Choroid plexus epithelial cell (primary cell): ENCODE measurements at regions not wholly inside any gene's neighbourhood (a gene's known extent, or its start where the extent isn't known, plus 50 kb on each side); places are given as distances from the start of the nearest gene placed in this dataset.

Experiments used
- DNase-seq: peaks from one replicate; pipeline ENCODE4 v3.0.0-alpha.2; 2010; ENCODE audit warnings: low read depth
- H3K4me3 ChIP-seq: 2 replicates; pipeline ENCODE4 v1.5.1; 2011; ENCODE audit warnings: low read depth, mild to moderate bottlenecking, control low read depth, low read length, moderate library complexity
- CTCF ChIP-seq: conservative IDR thresholded peaks from 2 replicates; pipeline ENCODE4 v1.5.1; 2011; ENCODE audit warnings: low read depth, mild to moderate bottlenecking, control low read depth, inconsistent platforms, low read length, moderate library complexity

- DNase-seq, result no peak
- H3K4me3 ChIP-seq, result no peak overlapping the region
- no peak for TF ChIP-seq CTCF
Measured at GRCh38 chr4:156223985-156224384, 270.3 kb upstream of the CTSO start.

- TF ChIP-seq CTCF, result no peak
- no peak for DNase-seq
- no peak overlapping the region for H3K4me3 ChIP-seq
Measured at GRCh38 chr4:156217236-156217635, 263.6 kb upstream of the CTSO start.

GRCh38 chr4:156201050-156201449 is 247.4 kb upstream of the CTSO start:
- H3K4me3 ChIP-seq, result no peak overlapping the region
- DNase-seq, result no peak
- no peak for TF ChIP-seq CTCF

- no peak for TF ChIP-seq CTCF
- H3K4me3 ChIP-seq, result no peak overlapping the region
- DNase-seq, result no peak
Measured at GRCh38 chr4:156198511-156198910, 244.8 kb upstream of the CTSO start.

- no peak for DNase-seq
- no peak for TF ChIP-seq CTCF
- H3K4me3 ChIP-seq, result no peak overlapping the region
Measured at GRCh38 chr4:156197216-156197615, 243.6 kb upstream of the CTSO start.

- no peak for DNase-seq
- H3K4me3 ChIP-seq, result no peak overlapping the region
- no peak for TF ChIP-seq CTCF
Measured at GRCh38 chr4:156196722-156197121, 243.1 kb upstream of the CTSO start.

- no peak overlapping the region for H3K4me3 ChIP-seq
- no peak for TF ChIP-seq CTCF
- DNase-seq, result peak; percentile 55
Measured at GRCh38 chr4:156195914-156196313, 242.2 kb upstream of the CTSO start.
